ENCODE measurements at regions not wholly inside any gene's neighbourhood (a gene's known extent, or its start where the extent isn't known, plus 50 kb on each side); places are given as distances from the start of the nearest gene placed in this dataset.

- no peak for FAIRE-seq
- ChIA-PET CTCF (no interaction called here), POLR2A (no interaction called here)
Measured at GRCh38 chr7:117937049-117937752, 64.0 kb upstream of the CTTNBP2 start.

More at GRCh38 chr7:117937049-117937752, 64.0 kb upstream of the CTTNBP2 start:
- DNase-seq (ENCODE audit: low read depth in 1 of 2, low spot score in 1 of 2) (no peak), ATAC-seq (no peak)
- TF ChIP-seq EHMT2 (IDR thresholded peaks at IDR 0.05; ENCODE audit: low read depth) (no peak), NPAS2 (CRISPR knock-in tag; IDR thresholded peaks at IDR 0.05; ENCODE audit: borderline replicate concordance) (no peak), NR3C1 (IDR thresholded peaks at IDR 0.05) (no peak), RARB (CRISPR knock-in tag; IDR thresholded peaks at IDR 0.05) (no peak), MAX (IDR thresholded peaks at IDR 0.05) (no peak), FOSL2 (IDR thresholded peaks at IDR 0.05) (no peak), FOSL2 (CRISPR knock-in tag; IDR thresholded peaks at IDR 0.05) (no peak), TFCP2L1 (CRISPR knock-in tag; IDR thresholded peaks at IDR 0.05) (no peak), PHF8 (IDR thresholded peaks at IDR 0.05; ENCODE audit: borderline replicate concordance, low read depth) (no peak), POLR2AphosphoS2 (conservative IDR thresholded peaks at IDR 0.05; ENCODE audit: low read length) (no peak), ELK1 (IDR thresholded peaks at IDR 0.05; ENCODE audit: low read depth, low read length) (no peak), ATOH8 (CRISPR knock-in tag; IDR thresholded peaks at IDR 0.05; ENCODE audit: low read depth) (no peak), BHLHE40 (IDR thresholded peaks at IDR 0.05; ENCODE audit: low read depth, low read length) (no peak), ZNF302 (CRISPR knock-in tag; IDR thresholded peaks at IDR 0.05) (no peak), HMGXB4 (CRISPR knock-in tag; IDR thresholded peaks at IDR 0.05; ENCODE audit: borderline replicate concordance) (no peak), KDM5A (IDR thresholded peaks at IDR 0.05) (no peak), JUN (IDR thresholded peaks at IDR 0.05) (no peak), HEYL (CRISPR knock-in tag; IDR thresholded peaks at IDR 0.05) (no peak), HOXA7 (CRISPR knock-in tag; IDR thresholded peaks at IDR 0.05) (no peak), CTCF (IDR thresholded peaks at IDR 0.05) (no peak)
- H3K4me2 ChIP-seq: no peak overlapping the region
- H3K4me1 ChIP-seq: no peaks in the 10 kb centered on the region
- H3K4me3 ChIP-seq: no peak overlapping the region
- no peak overlapping the region for H3K27ac ChIP-seq
- no peaks in the 10 kb centered on the region for H3K9me3 ChIP-seq
- WGBS (ENCODE audit: missing lambda C conversion rate): 32% methylated on average over 7 of the region's 7 CpGs

Data from A549 (cell line).